Loucy (cell line): ENCODE measurements at regions not wholly inside any gene's neighbourhood (a gene's known extent, or its start where the extent isn't known, plus 50 kb on each side); places are given as distances from the start of the nearest gene placed in this dataset.

Experiments
- H2AFZ ChIP-seq: fragments of 200-600 bp; sonication (generic); 2 replicates; pipeline ENCODE4 v1.6.0; 2016; ENCODE audit warnings: antibody characterized with exemption, mild to moderate bottlenecking, low read length, moderate library complexity
- H3F3A ChIP-seq: fragments of 200-600 bp; 2 replicates; pipeline ENCODE4 v1.6.0; 2016; ENCODE audit warnings: antibody characterized with exemption, low read depth, mild to moderate bottlenecking
- H3K27me3 ChIP-seq: fragments of 200-600 bp; sonication (generic); 2 replicates; pipeline ENCODE4 v1.6.1; 2014; ENCODE audit warnings: low read length, mild to moderate bottlenecking; ENCODE audit not compliant: insufficient read depth, poor library complexity, severe bottlenecking
- H3K36me3 ChIP-seq: fragments of 200-600 bp; sonication (generic); 2 replicates; pipeline ENCODE4 v1.6.1; 2016; ENCODE audit warnings: low read length; ENCODE audit not compliant: insufficient read depth
- H3K4me1 ChIP-seq: fragments of 200-600 bp; sonication (generic); 2 replicates; pipeline ENCODE4 v1.5.1; 2014; ENCODE audit warnings: low read length, mild to moderate bottlenecking; ENCODE audit not compliant: insufficient read depth, poor library complexity, severe bottlenecking
- H3K4me2 ChIP-seq: fragments of 200-600 bp; sonication (generic); 2 replicates; pipeline ENCODE4 v1.6.0; 2014; ENCODE audit warnings: antibody characterized with exemption, low read length, low read depth, mild to moderate bottlenecking; ENCODE audit not compliant: poor library complexity, severe bottlenecking
- H3K4me3 ChIP-seq: fragments of 200-600 bp; sonication (generic); 2 replicates; pipeline ENCODE4 v1.5.1; 2014; ENCODE audit warnings: low read length, mild to moderate bottlenecking, mixed read lengths; ENCODE audit not compliant: poor library complexity, severe bottlenecking
- H3K79me2 ChIP-seq: fragments of 200-600 bp; sonication (generic); 2 replicates; pipeline ENCODE4 v1.6.1; 2014; ENCODE audit warnings: low read length; ENCODE audit not compliant: insufficient read depth
- H3K9ac ChIP-seq: fragments of 200-600 bp; sonication (generic); 2 replicates; pipeline ENCODE4 v1.6.0; 2014; ENCODE audit warnings: mild to moderate bottlenecking, low read depth, low read length, moderate library complexity; ENCODE audit not compliant: poor library complexity, severe bottlenecking
- H3K9me2 ChIP-seq: fragments of 200-600 bp; sonication (generic); replicated peaks from 2 replicates; pipeline ENCODE4 v1.6.1; 2016; ENCODE audit warnings: low read depth, low read length, mixed read lengths
- H3K9me3 ChIP-seq: fragments of 200-600 bp; sonication (generic); 2 replicates; pipeline ENCODE4 v1.6.1; 2014; ENCODE audit warnings: mild to moderate bottlenecking, antibody characterized with exemption, low read length, low read depth; ENCODE audit not compliant: insufficient read depth
- H4K20me1 ChIP-seq: fragments of 200-600 bp; sonication (generic); 2 replicates; pipeline ENCODE4 v1.6.0; 2014; ENCODE audit warnings: antibody characterized with exemption, low read length, mild to moderate bottlenecking; ENCODE audit not compliant: insufficient read depth, poor library complexity, severe bottlenecking
- EZH2phosphoT487 ChIP-seq: fragments of 200-600 bp; IDR thresholded peaks from 2 replicates; pipeline ENCODE4 v1.6.1; 2018; ENCODE audit warnings: antibody characterized with exemption, mild to moderate bottlenecking, moderate library complexity, borderline replicate concordance
- TF ChIP-seq, protein P1 (sequence below): fragments of 200-600 bp; sonication (generic); conservative IDR thresholded peaks from 2 replicates; pipeline ENCODE4 v1.5.1; 2014; ENCODE audit warnings: mild to moderate bottlenecking, antibody characterized with exemption, low read length

DNA sequence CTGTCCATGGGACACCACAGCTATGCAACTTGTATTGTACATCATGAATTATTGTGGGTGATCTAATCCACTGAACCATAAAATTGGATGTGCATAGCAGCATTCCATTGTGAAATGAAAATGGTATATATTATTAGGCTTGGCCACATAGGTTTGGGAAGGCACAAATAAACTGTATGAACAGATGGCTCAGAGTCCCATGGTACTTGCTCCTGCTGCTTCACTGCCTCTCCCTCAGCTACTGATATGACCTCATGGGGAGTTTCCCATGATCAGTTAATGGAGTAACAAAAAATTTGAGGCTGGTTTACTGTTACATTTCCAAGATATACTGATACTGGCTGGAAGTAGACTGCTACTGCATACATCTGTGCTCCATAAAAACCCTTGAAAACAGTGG, 152.7 kb upstream of the NEGR1 start:
- TF ChIP-seq EZH2phosphoT487: no peak
- TF ChIP-seq, protein P1, sequence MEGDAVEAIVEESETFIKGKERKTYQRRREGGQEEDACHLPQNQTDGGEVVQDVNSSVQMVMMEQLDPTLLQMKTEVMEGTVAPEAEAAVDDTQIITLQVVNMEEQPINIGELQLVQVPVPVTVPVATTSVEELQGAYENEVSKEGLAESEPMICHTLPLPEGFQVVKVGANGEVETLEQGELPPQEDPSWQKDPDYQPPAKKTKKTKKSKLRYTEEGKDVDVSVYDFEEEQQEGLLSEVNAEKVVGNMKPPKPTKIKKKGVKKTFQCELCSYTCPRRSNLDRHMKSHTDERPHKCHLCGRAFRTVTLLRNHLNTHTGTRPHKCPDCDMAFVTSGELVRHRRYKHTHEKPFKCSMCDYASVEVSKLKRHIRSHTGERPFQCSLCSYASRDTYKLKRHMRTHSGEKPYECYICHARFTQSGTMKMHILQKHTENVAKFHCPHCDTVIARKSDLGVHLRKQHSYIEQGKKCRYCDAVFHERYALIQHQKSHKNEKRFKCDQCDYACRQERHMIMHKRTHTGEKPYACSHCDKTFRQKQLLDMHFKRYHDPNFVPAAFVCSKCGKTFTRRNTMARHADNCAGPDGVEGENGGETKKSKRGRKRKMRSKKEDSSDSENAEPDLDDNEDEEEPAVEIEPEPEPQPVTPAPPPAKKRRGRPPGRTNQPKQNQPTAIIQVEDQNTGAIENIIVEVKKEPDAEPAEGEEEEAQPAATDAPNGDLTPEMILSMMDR: no peak
- no peak overlapping the region for H3K4me2 ChIP-seq
- no peaks in the 10 kb centered on the region for H3K9me2 ChIP-seq
- no peaks in the 10 kb centered on the region for H3F3A ChIP-seq
- H3K4me3 ChIP-seq: no peak overlapping the region
- no peaks in the 10 kb centered on the region for H3K79me2 ChIP-seq
- no peaks in the 10 kb centered on the region for H3K4me1 ChIP-seq
- no peaks in the 10 kb centered on the region for H3K9me3 ChIP-seq
- no peaks in the 10 kb centered on the region for H4K20me1 ChIP-seq
- H3K36me3 ChIP-seq: no peaks in the 10 kb centered on the region
- no peak overlapping the region for H3K9ac ChIP-seq
- no peak overlapping the region for H2AFZ ChIP-seq
- no peaks in the 10 kb centered on the region for H3K27me3 ChIP-seq

- H3K9me2 ChIP-seq: no peaks in the 10 kb centered on the region
These were observed 151.7 kb upstream of the NEGR1 start for GRCh38 chr1:72434070-72434469.

DNA sequence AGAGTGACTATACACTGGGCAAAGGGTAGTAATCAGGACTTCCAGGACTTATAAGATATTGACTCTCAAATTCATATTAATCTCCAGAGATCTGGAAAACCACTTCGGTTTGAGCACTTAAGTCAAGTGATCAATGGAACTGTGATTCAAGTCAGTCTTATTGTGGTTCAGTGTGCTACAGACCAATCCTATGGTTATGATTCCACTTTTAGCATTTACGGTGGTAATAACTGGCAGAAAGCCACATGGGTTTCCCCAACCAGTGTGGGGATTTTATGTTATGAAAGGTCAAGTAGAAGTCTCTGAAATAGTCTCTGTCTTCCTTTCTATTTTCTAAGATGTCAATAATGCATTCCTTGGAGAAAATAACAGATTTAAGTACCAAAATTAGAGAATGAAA, 151.3 kb upstream of the NEGR1 start:
- Histone ChIP-seq H3K4me2 (no peak overlapping the region), H3K36me3 (no peaks in the 10 kb centered on the region)

More at GRCh38 chr1:72434070-72434469, 151.7 kb upstream of the NEGR1 start:
- no peaks in the 10 kb centered on the region for H3F3A ChIP-seq
- no peaks in the 10 kb centered on the region for H4K20me1 ChIP-seq
- no peaks in the 10 kb centered on the region for H3K9me3 ChIP-seq
- H3K79me2 ChIP-seq: no peaks in the 10 kb centered on the region
- no peaks in the 10 kb centered on the region for H3K27me3 ChIP-seq
- no peak overlapping the region for H3K4me3 ChIP-seq
- no peak for TF ChIP-seq EZH2phosphoT487
- TF ChIP-seq, protein P1: no peak
- H3K9ac ChIP-seq: no peak overlapping the region
- H2AFZ ChIP-seq: no peak overlapping the region
- no peak overlapping the region for H3K4me2 ChIP-seq
- H3K36me3 ChIP-seq: no peaks in the 10 kb centered on the region
- no peaks in the 10 kb centered on the region for H3K4me1 ChIP-seq

More for the DNA sequence above, 151.3 kb upstream of the NEGR1 start:
- H3K4me1 ChIP-seq: no peaks in the 10 kb centered on the region
- H2AFZ ChIP-seq: no peak overlapping the region
- H3K9me2 ChIP-seq: no peaks in the 10 kb centered on the region
- H3K4me3 ChIP-seq: no peak overlapping the region
- no peaks in the 10 kb centered on the region for H3F3A ChIP-seq
- no peaks in the 10 kb centered on the region for H3K9me3 ChIP-seq
- TF ChIP-seq, protein P1: no peak
- no peak for TF ChIP-seq EZH2phosphoT487
- H4K20me1 ChIP-seq: no peaks in the 10 kb centered on the region
- no peak overlapping the region for H3K9ac ChIP-seq
- H3K27me3 ChIP-seq: no peaks in the 10 kb centered on the region
- H3K79me2 ChIP-seq: no peaks in the 10 kb centered on the region
